ENCODE measurements at regions not wholly inside any gene's neighbourhood (a gene's known extent, or its start where the extent isn't known, plus 50 kb on each side); places are given as distances from the start of the nearest gene placed in this dataset.

- Histone ChIP-seq H2AFZ (ENCODE audit: low read length) (no peak overlapping the region), H3K9me3 (ENCODE audit: low read length) (no peaks in the 10 kb centered on the region), H3K27me3 (ENCODE audit: control insufficient read depth in 1 of 2, insufficient read depth in 2 of 2, low read length in 2 of 2) (peaks cover 0 to 2% of the 10 kb centered on the region in 2 experiments; a peak in 1 of 5 replicates), H3K79me2 (ENCODE audit: insufficient read depth, low read length) (no peaks in the 10 kb centered on the region), H3K27ac (ENCODE audit: extremely low read length, insufficient read depth, low read length) (no peak overlapping the region), H3K4me1 (ENCODE audit: insufficient read depth, low read length) (no peaks in the 10 kb centered on the region), H3K36me3 (replicated peaks in 1 of 2; ENCODE audit: control insufficient read depth in 1 of 2, insufficient read depth in 2 of 2, low read length in 2 of 2) (no peaks in the 10 kb centered on the region), H3K9ac (ENCODE audit: insufficient read depth, low read depth, low read length) (no peak overlapping the region), H4K20me1 (ENCODE audit: insufficient read depth, low read length) (no peaks in the 10 kb centered on the region), H3K4me2 (ENCODE audit: low read depth, low read length) (no peak overlapping the region), H3K4me3 (replicated peaks in 1 of 3; ENCODE audit: insufficient read depth in 1 of 3, low read depth in 2 of 3, low read length in 3 of 3) (no peak overlapping the region)
- POLR2A ChIA-PET = no interaction called here
- DNase-seq (ENCODE audit: low spot score) (no peak), ATAC-seq (no peak), FAIRE-seq (no peak)
- 13% methylated on average over 1 of the region's 1 CpG for WGBS (ENCODE audit: low lambda C conversion rate)
- TF ChIP-seq TBX2 (CRISPR knock-in tag; IDR thresholded peaks at IDR 0.05; ENCODE audit: borderline replicate concordance) = no peak
- no peak for TF ChIP-seq SETDB1 (CRISPR knock-in tag; IDR thresholded peaks at IDR 0.05; ENCODE audit: borderline replicate concordance)
- no peak for TF ChIP-seq ZNF704 (CRISPR knock-in tag; IDR thresholded peaks at IDR 0.05; ENCODE audit: borderline replicate concordance)
- no peak for TF ChIP-seq ZNF446 (CRISPR knock-in tag; IDR thresholded peaks at IDR 0.05)
- no peak for TF ChIP-seq THRA (CRISPR knock-in tag; IDR thresholded peaks at IDR 0.05; ENCODE audit: borderline replicate concordance)
- TF ChIP-seq ZNF547 (CRISPR knock-in tag; IDR thresholded peaks at IDR 0.05) = no peak
- no peak for TF ChIP-seq ZNF639 (CRISPR knock-in tag; conservative IDR thresholded peaks at IDR 0.05)
- TF ChIP-seq ZNF775 (CRISPR knock-in tag; IDR thresholded peaks at IDR 0.05; ENCODE audit: borderline replicate concordance) = no peak
- TF ChIP-seq ZMYM4 (CRISPR knock-in tag; IDR thresholded peaks at IDR 0.05) = no peak
- no peak for TF ChIP-seq SRF (IDR thresholded peaks at IDR 0.05; ENCODE audit: low read depth, low read length)
- no peak for TF ChIP-seq THAP7 (CRISPR knock-in tag; IDR thresholded peaks at IDR 0.05)
- TF ChIP-seq RARG (CRISPR knock-in tag; IDR thresholded peaks at IDR 0.05; ENCODE audit: low read depth) = no peak
- no peak for TF ChIP-seq ASH2L (IDR thresholded peaks at IDR 0.05; ENCODE audit: insufficient read length, low read depth, low read length)
- no peak for TF ChIP-seq MED1 (CRISPR knock-in tag; IDR thresholded peaks at IDR 0.05)
- no peak for TF ChIP-seq ZKSCAN5 (CRISPR knock-in tag; IDR thresholded peaks at IDR 0.05)
- TF ChIP-seq PAF1 (CRISPR knock-in tag; IDR thresholded peaks at IDR 0.05) = no peak
- intact Hi-C loops (cut with micrococcal nuclease; ENCODE audit: unreplicated experiment) (no loop called here), in situ Hi-C loops (cut with HindIII; ENCODE audit: extremely low pct_ligation_motif_present, low pct_unique_long_range_greater_than_20kb) (no loop called here)
- CTCF ChIA-PET (ENCODE audit: low intra/inter-chr PET ratio, low total read pairs) = no interaction called here
- no TSS peak for BruUV-seq (replicated peaks)
Measured at GRCh38 chr11:43145653-43146052, 166.1 kb upstream of the API5 start.
